LNCAP (cell line): ENCODE measurements at regions not wholly inside any gene's neighbourhood (a gene's known extent, or its start where the extent isn't known, plus 50 kb on each side); places are given as distances from the start of the nearest gene placed in this dataset.

ENCODE experiments used
- CTCF ChIP-seq: fragments of 450-650 bp; IDR thresholded peaks from 2 replicates; pipeline ENCODE4 v1.5.1; 2017; ENCODE audit warnings: mild to moderate bottlenecking

- no peak for TF ChIP-seq CTCF
Measured at GRCh38 chr13:86932776-86933334, 738.3 kb upstream of the SLITRK5 start.

- TF ChIP-seq CTCF = no peak
Measured at GRCh38 chr13:86933676-86934075, 737.5 kb upstream of the SLITRK5 start.

GRCh38 chr13:86937316-86937715 lies 733.9 kb upstream of the SLITRK5 start:
- no peak for TF ChIP-seq CTCF

- TF ChIP-seq CTCF = no peak
Measured at GRCh38 chr13:86945584-86945983, 725.6 kb upstream of the SLITRK5 start.

GRCh38 chr13:86946734-86947133 lies 724.4 kb upstream of the SLITRK5 start:
- no peak for TF ChIP-seq CTCF

- TF ChIP-seq CTCF = no peak
Measured at GRCh38 chr13:86954341-86954740, 716.8 kb upstream of the SLITRK5 start.

GRCh38 chr13:86960876-86961275 lies 710.3 kb upstream of the SLITRK5 start:
- no peak for TF ChIP-seq CTCF
